Jurkat, Clone E6-1 (cell line): ENCODE measurements at regions not wholly inside any gene's neighbourhood (a gene's known extent, or its start where the extent isn't known, plus 50 kb on each side); places are given as distances from the start of the nearest gene placed in this dataset.

Experiments used
- DNase-seq: peaks from one replicate; pipeline ENCODE4 v3.0.0-alpha.2; 2011; ENCODE audit warnings: low read depth, low spot score
- H3K4me3 ChIP-seq: 2 replicates; pipeline ENCODE4 v1.5.1; 2011; ENCODE audit warnings: mild to moderate bottlenecking, low read length, control low read depth, moderate library complexity

DNA sequence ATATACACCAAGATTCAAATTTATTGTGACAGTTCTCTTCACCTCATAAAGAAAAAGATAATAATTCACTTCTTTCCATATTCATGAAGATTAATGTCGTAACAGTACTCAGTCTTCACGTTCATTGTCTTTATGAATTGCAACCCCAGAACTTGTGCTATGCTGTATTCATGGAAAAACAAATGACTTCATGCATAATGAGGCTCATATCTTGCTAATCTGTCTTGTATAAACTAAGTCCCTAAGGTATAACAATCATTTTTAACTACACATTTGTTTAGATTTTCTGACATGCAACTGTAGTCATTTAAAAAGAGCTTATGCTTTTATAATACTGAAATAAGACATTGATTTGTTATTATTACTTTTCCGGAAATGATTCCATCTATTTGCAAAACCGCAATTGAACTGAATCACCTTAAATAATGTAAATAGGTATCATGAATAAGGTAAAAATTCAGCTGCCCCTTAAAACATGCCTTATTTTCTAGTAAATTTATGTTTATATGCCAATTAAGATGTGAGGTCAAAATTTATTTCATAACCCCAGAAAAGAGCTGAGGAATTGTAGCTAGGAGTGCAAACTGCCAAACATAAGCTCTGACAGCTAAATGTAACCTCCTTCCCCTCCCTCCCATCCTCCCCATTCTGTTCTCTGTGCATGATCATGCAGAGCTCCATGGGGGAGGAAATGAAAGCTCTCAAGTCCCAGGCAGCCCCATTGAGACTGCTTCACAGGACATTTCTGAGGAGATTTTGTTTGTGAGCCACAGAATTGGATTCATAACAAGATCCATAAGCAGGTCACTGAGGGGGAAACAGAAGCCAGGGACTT lies 301.6 kb downstream of the ATP23 start:
- DNase-seq, result no peak
- no peak overlapping the region for H3K4me3 ChIP-seq

DNA sequence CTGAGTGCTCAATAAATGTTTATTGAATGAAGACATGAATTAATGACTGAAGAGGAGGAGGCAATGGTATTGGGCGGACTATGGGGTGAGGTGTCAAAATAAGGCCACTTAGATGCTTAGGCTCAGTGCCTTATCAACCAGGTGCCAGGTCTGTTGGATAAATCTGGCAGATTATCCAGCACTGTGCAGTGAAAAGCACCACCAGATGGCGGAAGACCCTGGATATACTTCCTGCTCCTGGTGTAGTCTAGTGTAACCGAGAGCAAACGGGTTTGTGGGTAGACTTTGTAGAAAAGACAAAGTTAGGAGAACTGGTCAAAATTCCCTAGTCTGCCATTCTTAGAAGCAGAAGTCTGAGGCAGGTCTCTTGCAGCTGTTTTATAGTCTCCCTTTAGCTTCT lies 306.3 kb downstream of the ATP23 start:
- no peak for DNase-seq
- H3K4me3 ChIP-seq, result no peak overlapping the region

DNA sequence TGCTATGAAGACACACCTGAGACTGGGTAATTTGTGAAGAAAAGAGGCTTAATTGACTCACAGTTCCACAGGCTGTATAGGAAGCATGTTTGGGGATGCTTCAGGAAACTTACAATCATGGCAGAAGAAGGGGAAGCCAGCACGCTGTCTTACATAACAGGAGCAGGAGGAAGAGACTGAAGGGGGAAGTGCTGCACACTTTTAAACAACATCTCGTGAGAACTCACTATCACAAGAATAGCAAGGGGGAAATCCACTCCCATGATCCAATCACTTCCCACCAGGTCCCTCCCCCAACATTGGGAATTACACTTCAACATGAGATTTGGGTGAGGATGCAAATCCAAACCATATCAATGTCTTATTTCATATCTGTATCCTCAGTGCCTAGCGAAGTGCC lies 307.2 kb downstream of the ATP23 start:
- no peak overlapping the region for H3K4me3 ChIP-seq
- no peak for DNase-seq

DNA sequence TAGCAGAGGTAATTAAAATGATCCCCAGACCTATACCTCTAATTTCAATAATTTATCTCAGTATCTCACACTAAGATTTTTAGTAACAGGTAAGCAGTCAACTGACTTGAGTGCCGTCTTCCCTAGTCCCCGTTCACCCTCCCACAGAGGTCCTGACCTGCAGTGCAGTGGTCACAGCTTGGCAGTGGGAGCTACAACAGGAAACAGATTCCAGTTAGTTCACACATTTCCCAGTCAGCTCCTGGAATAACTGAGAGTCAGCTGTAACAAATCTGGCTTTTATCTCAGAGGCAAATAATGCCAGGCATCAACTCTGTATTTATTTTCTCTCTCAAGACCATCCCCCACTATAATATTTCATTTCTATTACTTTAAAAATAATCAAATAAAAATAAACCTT lies 308.2 kb downstream of the ATP23 start:
- DNase-seq, result no peak
- H3K4me3 ChIP-seq, result no peak overlapping the region

DNA sequence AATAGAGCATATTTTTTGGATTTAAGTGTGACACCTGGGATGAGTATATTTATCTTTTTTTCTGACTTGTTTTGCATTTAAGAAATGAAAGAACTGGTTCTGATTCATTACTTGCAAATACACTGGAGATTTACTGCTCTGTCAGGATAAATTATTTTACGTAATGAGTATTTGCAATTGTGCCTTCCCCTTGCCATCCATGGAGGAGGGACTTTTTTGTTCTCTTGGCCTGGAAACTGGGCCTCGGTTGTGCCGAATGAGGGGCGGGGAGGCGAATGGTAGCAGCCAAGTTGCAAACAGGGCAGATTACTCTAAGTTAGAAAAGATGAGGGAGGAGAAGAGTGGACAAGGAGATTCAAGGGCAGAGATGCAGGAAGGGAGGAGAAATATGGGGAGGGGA lies 308.7 kb downstream of the ATP23 start:
- DNase-seq, result no peak
- no peak overlapping the region for H3K4me3 ChIP-seq

DNA sequence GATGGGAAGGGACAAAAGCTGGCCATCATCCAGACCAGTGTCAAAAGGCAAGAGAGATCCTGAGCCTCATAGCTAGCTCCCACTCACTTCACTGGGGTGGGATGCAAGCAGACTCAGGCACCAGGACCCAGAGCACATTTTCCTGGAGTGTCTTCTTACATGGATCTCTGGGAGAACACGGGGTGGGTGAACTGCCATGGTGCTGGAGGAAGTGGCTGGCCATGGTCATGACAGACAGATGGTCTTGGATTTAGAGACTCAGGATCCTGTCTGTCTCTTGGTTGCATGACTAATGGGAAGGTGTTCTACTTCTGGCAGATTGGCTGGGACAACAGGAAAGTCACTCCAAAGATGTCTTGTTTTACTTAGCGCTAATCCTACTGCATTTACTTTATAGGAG lies 311.5 kb downstream of the ATP23 start:
- DNase-seq, result no peak
- H3K4me3 ChIP-seq, result no peak overlapping the region

DNA sequence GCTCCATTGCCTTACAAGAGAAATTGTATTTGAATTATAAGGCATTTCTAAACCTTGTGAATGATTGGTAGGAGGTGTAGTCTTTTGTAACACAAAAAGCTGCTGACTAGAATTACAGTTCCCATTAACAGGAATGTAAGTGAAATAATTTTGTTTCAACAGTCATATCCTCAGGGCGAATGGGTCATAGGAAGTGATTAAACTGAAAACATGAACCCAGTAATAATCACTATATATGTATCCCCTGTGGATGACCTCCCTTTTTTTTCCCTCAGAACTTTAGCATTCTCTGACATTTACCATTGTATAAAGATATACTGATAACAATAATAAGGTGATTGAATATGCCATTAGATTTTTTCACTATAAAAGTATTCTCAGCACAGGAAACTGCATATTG lies 312.3 kb downstream of the ATP23 start:
- H3K4me3 ChIP-seq, result no peak overlapping the region
- no peak for DNase-seq

DNA sequence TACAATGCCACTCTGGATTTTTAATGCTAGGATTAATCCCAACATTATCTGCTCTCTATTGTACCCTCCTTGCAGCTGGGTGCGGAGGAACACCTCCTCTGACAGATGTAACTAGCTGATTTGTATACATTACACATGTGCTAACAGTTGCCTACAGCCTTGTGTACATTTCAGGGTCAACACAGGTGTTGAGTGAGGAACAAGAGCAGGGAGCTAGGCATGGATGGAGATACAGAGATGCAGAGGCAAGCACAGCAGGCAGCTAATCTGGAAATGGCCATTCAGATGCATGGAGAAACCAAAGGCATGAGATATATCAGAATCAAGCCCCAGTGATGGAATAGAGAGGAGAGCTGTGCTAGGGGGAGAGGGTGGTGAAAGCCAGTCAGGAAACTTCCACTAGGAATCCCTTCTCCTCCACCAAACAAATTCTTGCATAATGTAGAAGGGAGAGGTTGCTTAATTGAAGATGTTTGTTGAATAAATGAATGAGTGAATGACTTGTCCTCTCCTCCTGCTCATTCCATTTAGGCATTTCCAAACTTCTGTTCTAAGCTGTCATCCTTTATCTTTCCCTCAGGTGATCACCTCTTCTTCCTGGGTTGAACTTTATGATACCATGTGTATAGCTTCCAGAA lies 313.2 kb downstream of the ATP23 start:
- H3K4me3 ChIP-seq, result no peak overlapping the region
- DNase-seq, result no peak

DNA sequence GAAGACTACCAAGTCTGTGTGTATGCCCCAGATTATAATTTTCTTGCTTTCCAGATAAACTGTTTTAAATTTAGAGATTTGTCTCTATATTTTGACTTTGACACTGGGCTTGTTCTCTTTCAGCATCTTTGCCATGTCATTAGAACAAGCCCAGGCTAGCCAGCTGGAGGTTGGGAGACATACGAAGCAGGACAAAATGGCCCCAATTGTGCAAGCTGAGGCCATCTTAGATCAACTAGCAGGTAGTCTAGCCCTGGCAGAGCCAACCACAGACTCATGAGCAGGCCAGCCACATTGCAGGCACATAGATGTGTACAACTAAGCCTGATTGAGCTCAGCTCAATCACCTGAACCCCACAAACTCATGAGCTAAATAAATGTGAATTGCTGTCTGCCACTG lies 321.4 kb downstream of the ATP23 start:
- DNase-seq, result no peak
- H3K4me3 ChIP-seq, result no peak overlapping the region

DNA sequence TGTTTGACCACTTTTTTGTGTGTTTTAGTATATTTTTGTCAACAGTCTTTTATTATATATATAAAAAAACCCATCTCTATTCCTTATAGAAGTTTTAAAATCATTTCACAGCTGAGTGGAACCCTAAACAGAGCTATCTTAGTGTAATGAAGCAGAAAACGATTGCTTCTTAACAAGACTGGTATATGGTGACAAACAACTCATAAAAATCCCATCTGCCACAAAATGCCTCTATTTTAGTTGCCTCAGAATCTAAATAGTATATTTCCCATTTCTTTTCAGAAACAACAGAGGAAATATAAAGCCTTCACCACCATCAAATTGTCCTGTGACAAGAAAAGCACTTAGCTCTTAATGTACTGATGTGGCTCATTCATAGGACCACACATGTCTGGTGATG lies 322.4 kb downstream of the ATP23 start:
- no peak overlapping the region for H3K4me3 ChIP-seq
- no peak for DNase-seq

DNA sequence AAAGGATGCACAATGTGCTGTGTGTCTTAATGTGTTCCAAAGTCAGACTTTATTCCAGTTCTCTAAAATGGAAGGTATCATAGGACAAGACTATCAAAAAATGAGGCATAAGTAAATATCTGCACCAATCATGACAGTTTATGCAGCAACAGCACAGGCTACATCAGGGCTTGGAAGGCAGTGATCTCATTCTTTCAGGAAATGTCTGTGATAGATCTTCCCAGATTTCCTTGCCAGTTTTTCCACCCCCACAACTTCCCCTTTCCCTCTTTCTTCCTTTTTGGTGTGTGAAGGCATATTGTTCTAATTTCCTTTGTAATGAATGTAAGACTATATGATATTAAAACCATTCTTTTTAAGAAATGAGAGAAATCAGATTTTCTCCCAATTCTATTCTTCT lies 326.7 kb downstream of the ATP23 start:
- DNase-seq, result no peak

DNA sequence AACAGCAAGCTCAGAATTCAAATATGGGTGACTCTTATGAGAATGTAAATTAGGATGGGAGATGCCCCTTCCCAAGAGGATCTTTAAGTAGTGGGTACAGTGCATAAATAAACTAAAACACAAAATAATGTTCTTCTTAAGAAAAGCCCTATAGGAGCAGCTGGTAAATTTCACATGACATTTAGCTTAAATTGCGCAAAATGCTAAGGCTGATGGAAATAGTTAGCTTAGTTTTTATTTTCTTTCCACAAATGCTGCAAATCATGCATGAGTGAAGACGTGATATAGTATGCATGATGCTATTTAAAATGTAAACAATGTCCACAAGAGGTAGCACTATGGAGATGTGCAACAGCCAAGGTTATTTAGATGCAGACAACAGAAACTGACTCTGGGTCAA lies 328.1 kb downstream of the ATP23 start:
- DNase-seq, result no peak
- no peak overlapping the region for H3K4me3 ChIP-seq

More for the DNA sequence above, 326.7 kb downstream of the ATP23 start:
- H3K4me3 ChIP-seq, result no peak overlapping the region

DNA sequence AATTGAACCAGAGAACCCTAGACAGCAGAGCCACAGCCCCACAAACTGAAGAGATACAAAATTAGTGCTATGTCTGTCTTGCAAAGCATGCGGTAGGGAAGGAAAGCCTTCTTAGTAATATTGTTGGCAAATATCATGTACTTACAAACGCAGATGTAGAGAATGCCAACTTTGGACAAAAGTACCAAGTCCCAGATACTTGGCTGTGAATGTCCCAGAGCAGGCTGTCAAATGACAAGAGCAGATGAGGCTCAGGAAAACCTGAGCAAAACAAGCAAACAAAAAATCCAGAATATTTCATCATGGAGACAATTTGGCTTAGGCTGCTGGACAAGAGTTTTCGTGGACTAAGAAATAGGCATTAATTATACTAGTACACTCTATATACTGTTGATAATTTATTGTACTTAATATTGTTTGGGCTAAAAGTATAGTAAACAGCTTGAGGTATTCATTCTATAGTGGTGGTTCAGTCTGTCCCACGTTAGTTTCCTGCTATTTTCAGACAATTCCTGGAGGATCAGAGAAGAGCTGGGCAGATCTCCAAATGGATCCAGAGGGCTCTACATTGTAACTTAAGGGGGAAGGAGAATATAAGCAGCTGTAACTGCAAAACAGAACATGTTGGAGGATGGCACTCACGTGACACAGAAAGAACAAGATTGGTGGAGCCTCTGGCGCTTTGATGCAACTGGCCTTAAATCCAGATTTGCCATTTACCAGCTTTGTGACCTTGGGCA lies 329.8 kb downstream of the ATP23 start:
- no peak for DNase-seq
- H3K4me3 ChIP-seq, result no peak overlapping the region

DNA sequence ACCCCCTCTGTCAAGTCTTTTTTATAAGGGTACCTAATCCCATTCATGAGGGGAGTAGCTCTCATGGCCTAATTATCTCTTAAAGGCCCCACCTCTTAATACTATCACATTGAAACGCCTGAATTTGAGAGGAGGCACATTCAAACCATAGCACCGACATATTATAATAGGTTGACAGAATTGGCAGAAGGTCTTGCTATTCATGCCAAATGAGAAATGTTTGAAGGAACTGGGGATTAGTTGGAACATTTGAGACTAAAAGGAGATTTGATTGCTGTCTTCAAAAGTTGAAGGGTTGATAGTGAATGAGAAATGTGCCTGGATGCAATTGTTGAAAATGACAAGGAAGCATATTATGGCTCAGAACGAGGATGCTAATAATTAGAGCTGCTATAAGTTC lies 331.1 kb downstream of the ATP23 start:
- no peak overlapping the region for H3K4me3 ChIP-seq
- no peak for DNase-seq

DNA sequence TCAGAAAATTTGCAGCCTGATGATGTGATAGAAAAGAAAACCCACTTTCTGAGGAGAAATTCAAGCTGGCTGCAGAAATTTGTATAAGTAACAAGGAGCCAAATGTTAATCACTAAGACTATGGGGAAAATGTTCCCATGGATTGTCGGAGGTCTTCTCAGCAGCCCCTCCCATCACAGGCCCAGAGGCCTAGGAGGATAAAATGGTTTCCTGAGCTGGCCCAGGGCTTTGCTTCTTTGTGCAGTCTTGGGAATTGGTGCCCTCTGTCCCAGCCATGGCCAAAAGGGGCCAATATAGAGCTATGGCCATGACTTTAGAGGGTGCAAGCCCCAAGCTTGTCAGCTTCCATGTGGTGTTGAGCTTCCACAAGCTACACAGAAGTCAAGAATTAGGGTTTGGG lies 335.9 kb downstream of the ATP23 start:
- no peak overlapping the region for H3K4me3 ChIP-seq
- no peak for DNase-seq

DNA sequence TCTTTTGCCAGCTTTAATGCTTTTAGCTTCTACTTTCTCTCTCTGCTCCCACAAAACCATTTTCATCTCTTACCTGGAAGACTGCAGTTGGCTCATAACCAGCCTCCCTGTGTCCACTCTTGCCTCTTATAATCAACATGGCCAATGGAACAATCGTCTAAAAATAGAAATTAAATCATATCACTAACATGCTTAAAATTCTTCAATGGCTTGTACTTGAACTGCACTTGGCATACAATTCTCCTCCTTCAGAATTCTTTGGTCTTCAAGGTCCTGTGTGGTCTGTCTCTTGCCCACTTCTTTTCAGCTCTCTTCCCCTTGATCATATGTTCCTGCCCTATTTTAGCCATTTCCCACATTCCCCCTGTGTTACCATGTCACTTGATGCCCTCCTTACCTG lies 342.2 kb downstream of the ATP23 start:
- H3K4me3 ChIP-seq, result no peak overlapping the region
- no peak for DNase-seq

DNA sequence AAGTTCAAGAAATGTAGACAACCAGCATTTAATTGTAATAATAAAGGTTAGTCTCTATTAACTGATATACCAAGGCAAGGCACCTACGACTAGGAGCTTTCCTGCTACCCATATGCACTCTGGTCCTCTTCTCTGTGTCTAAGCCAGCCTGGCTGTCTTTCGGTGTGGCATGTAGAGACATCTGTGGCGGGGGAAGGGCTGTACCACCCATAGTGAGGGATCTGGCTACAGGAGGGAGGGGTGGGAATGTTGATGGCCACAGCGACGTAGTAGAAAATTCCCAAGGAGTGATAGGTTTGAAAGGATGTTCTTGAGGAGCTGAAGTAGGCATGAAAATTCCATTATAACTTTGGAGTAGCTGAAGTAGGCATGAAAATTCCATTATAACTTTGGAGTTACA lies 344.2 kb downstream of the ATP23 start:
- DNase-seq, result no peak
- no peak overlapping the region for H3K4me3 ChIP-seq

DNA sequence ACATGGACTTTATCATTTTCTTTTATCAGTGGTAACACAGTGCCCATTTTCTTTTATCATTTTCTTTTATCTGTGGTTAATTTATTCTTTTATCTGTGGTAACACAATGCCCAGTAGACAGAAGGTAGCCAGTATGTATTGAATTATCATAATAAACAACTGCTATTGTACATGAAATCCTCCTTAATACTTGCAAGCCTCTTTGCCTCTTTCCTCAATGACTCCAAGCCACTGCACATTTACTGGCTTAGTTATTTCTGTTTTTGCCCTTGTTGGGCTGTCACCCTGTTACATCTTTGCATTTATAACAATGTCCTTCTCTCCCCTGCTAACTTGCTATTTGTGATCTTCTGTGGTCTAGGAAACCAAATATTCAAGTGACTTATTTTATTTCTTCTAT lies 345.0 kb downstream of the ATP23 start:
- no peak for DNase-seq
- H3K4me3 ChIP-seq, result no peak overlapping the region

DNA sequence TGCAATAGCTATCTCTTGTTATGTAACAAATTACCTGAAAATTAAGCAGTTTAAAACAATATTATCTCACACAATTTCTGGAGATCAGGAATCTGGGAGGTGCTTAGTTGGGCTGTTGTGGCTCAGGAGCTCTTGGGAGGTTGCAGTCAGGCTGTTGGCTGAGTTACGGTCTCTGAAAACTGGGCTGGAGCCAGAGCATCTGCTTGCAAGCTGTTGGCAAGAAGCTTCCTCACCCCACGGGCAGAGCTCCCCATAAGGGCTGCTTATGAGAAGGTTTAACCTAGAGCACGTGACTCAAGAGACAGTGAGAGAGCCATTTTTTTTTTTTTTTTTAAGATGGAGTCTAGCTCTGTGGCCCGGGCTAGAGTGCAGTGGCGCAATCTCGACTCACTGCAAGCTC lies 346.8 kb downstream of the ATP23 start:
- H3K4me3 ChIP-seq, result no peak overlapping the region
- DNase-seq, result no peak

DNA sequence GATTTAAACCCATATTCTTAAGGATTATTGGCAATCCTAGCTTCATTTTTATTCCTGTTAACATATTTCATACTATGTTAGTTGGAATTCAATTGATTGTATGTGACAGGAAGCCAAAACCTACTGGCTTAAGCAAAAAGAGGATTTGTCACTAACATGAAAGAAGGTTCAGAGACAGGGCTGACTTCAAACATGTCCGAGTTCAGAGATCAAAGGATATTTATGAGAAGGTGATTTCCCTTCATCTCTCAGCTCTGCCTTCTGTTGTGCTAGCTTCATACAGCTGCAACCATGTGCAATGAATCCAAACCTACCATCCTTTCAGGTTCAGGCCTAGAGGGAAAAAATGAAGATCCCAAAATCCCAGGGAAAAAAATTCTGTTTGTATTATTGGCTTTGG lies 349.7 kb downstream of the ATP23 start:
- DNase-seq, result peak; percentile 9
- no peak overlapping the region for H3K4me3 ChIP-seq
